Endodermal cell (in vitro differentiated cells): ENCODE measurements at regions not wholly inside any gene's neighbourhood (a gene's known extent, or its start where the extent isn't known, plus 50 kb on each side); places are given as distances from the start of the nearest gene placed in this dataset.

ENCODE experiments used
- DNase-seq: peaks from one replicate; pipeline ENCODE4 v3.0.0-alpha.2; 2017
- H3K27ac ChIP-seq: 2 replicates; pipeline ENCODE4 v1.5.1; 2013; ENCODE audit warnings: mild to moderate bottlenecking, low read depth, low read length, moderate library complexity
- H3K27me3 ChIP-seq: 2 replicates; pipeline ENCODE4 v1.6.1; 2013; ENCODE audit warnings: mild to moderate bottlenecking, low read length, moderate library complexity; ENCODE audit not compliant: insufficient read depth, control insufficient read depth, poor library complexity, severe bottlenecking
- H3K36me3 ChIP-seq: 2 replicates; pipeline ENCODE4 v1.7.0; 2013; ENCODE audit warnings: mild to moderate bottlenecking, low read length, moderate library complexity; ENCODE audit not compliant: control insufficient read depth, insufficient read depth
- H3K4me1 ChIP-seq: one replicate; pipeline ENCODE4 v1.7.0; 2013; ENCODE audit warnings: low read length; ENCODE audit not compliant: control insufficient read depth, insufficient read depth
- H3K4me3 ChIP-seq: 2 replicates; pipeline ENCODE4 v1.5.1; 2013; ENCODE audit warnings: mild to moderate bottlenecking, low read length, moderate library complexity
- H3K9ac ChIP-seq: 2 replicates; pipeline ENCODE4 v1.6.1; 2013; ENCODE audit warnings: mild to moderate bottlenecking, low read length, moderate library complexity; ENCODE audit not compliant: poor library complexity, severe bottlenecking; ENCODE audit errors: extremely low read depth
- H3K9me3 ChIP-seq: 2 replicates; pipeline ENCODE4 v1.6.1; 2013; ENCODE audit warnings: mild to moderate bottlenecking, low read length, moderate library complexity; ENCODE audit not compliant: control insufficient read depth
- H3K27ac Mint-ChIP-seq: 2 replicates; pipeline ENCODE4 v1.8.0; 2020; ENCODE audit warnings: mixed read lengths
- H3K27me3 Mint-ChIP-seq: 2 replicates; pipeline ENCODE4 v1.8.0; 2021; ENCODE audit warnings: mild to moderate bottlenecking, mixed read lengths; ENCODE audit not compliant: insufficient read depth
- H3K36me3 Mint-ChIP-seq: 2 replicates; pipeline ENCODE4 v1.8.0; 2020; ENCODE audit warnings: low read depth, mixed read lengths
- H3K4me1 Mint-ChIP-seq: 2 replicates; pipeline ENCODE4 v1.8.0; 2020; ENCODE audit warnings: mixed read lengths
- H3K4me3 Mint-ChIP-seq: 2 replicates; pipeline ENCODE4 v1.8.0; 2020; ENCODE audit warnings: mild to moderate bottlenecking, moderate library complexity, mixed read lengths
- H3K9me3 Mint-ChIP-seq: 2 replicates; pipeline ENCODE4 v1.8.0; 2020; ENCODE audit warnings: mild to moderate bottlenecking, mixed read lengths
- CTCF ChIP-seq: fragments of 200-600 bp; sonication (generic); conservative IDR thresholded peaks from 2 replicates; pipeline ENCODE4 v1.5.0; 2021; ENCODE audit warnings: antibody characterized with exemption, mild to moderate bottlenecking
- WGBS, 2 experiments: methylation state at CpG; one replicate each; pipeline versions ENCODE4 v1.1.5 to v1.1.7; 2013; ENCODE audit warnings: missing lambda C conversion rate in 2 of 2, mixed read lengths in 1 of 2; ENCODE audit not compliant: insufficient coverage in 1 of 2, insufficient read length in 1 of 2; 5-methylcytosine and 5-hydroxymethylcytosine counted together

- no peaks in the 10 kb centered on the region for H3K9me3 ChIP-seq
- no peaks in the 10 kb centered on the region for H3K27me3 Mint-ChIP-seq
- no peak overlapping the region for H3K9ac ChIP-seq
- H3K36me3 Mint-ChIP-seq = no peaks in the 10 kb centered on the region
- peaks cover 16% of the 10 kb centered on the region for H3K4me1 Mint-ChIP-seq
- WGBS, 2 experiments = 97 to 100% methylated on average over 1 to 2 of the region's 2 CpGs
- TF ChIP-seq CTCF = no peak
- H3K9me3 Mint-ChIP-seq = no peaks in the 10 kb centered on the region
- H3K27me3 ChIP-seq = no peaks in the 10 kb centered on the region
- no peak overlapping the region for H3K4me3 ChIP-seq
- no peak for DNase-seq
- H3K4me1 ChIP-seq = no peaks in the 10 kb centered on the region
- H3K27ac Mint-ChIP-seq = no peak overlapping the region
- no peaks in the 10 kb centered on the region for H3K36me3 ChIP-seq
- no peak overlapping the region for H3K27ac ChIP-seq
- H3K4me3 Mint-ChIP-seq = no peak overlapping the region
These were observed 201.2 kb downstream of the MYCN start for GRCh38 chr2:16141641-16141921.

GRCh38 chr2:16140771-16141640 is 200.7 kb downstream of the MYCN start:
- TF ChIP-seq CTCF = no peak
- no peak overlapping the region for H3K27ac Mint-ChIP-seq
- no peak overlapping the region for H3K4me3 Mint-ChIP-seq
- Histone ChIP-seq H3K4me3 (no peak overlapping the region), H3K9me3 (no peaks in the 10 kb centered on the region), H3K9ac (no peak overlapping the region), H3K4me1 (no peaks in the 10 kb centered on the region), H3K27me3 (no peaks in the 10 kb centered on the region), H3K36me3 (no peaks in the 10 kb centered on the region), H3K27ac (no peak overlapping the region)
- H3K27me3 Mint-ChIP-seq = no peaks in the 10 kb centered on the region
- 93 to 95% methylated on average over 5 to 7 of the region's 7 CpGs for WGBS, 2 experiments
- H3K36me3 Mint-ChIP-seq = no peaks in the 10 kb centered on the region
- H3K4me1 Mint-ChIP-seq = peaks cover 16% of the 10 kb centered on the region
- peak; percentile 42 for DNase-seq
- no peaks in the 10 kb centered on the region for H3K9me3 Mint-ChIP-seq

GRCh38 chr2:16139663-16140615 is 199.6 kb downstream of the MYCN start:
- H3K36me3 ChIP-seq = no peaks in the 10 kb centered on the region
- WGBS, 2 experiments = 92 to 96% methylated on average over 6 to 9 of the region's 9 CpGs
- Mint-ChIP-seq H3K9me3 (no peaks in the 10 kb centered on the region), H3K36me3 (no peaks in the 10 kb centered on the region), H3K4me1 (peaks cover 16% of the 10 kb centered on the region), H3K4me3 (no peak overlapping the region), H3K27me3 (no peaks in the 10 kb centered on the region), H3K27ac (no peak overlapping the region)
- H3K27me3 ChIP-seq = no peaks in the 10 kb centered on the region
- no peak overlapping the region for H3K27ac ChIP-seq
- H3K4me3 ChIP-seq = no peak overlapping the region
- TF ChIP-seq CTCF = no peak
- H3K9me3 ChIP-seq = no peaks in the 10 kb centered on the region
- peak; percentile 10 for DNase-seq
- H3K4me1 ChIP-seq = no peaks in the 10 kb centered on the region
- no peak overlapping the region for H3K9ac ChIP-seq
